Kidney capillary endothelial cell (primary cell): ENCODE measurements at regions not wholly inside any gene's neighbourhood (a gene's known extent, or its start where the extent isn't known, plus 50 kb on each side); places are given as distances from the start of the nearest gene placed in this dataset.
A peak's percentile ranks its signal among the peaks of the same experiment; 100 is the strongest.

Source experiments
- DNase-seq: peaks from one replicate; pipeline ENCODE4 v3.0.0-alpha.2; 2018; ENCODE audit warnings: low spot score

DNA sequence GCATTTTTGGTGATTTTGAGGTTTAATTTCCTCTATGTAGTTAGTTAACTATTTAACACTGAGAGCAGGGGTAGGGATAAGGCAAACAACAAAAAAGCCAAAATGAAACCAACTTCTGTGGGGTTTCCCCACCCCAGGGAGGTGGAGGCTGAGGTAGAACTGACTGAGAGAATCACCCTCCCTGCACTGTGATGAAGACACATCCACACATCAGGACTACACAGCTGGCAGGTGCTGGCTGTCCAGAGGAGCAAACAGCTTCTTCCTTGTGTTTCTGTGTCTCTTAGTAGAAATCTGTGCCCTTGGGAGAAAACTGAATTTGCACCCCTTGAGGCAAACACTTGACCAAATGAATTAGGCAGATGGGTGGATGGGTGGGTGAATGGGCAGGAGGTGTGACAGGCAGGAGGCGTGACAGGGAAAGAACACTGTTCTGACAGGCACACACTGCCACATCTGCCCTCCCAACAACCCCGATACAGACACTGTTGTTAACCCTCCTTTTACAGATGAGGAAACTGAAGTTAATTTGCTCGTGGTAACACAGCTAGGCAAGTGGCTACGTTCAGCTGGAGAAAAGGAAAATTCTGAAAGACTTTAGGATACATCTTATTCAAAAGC is 62.9 kb upstream of the AMZ2 start:
- no peak for DNase-seq

DNA sequence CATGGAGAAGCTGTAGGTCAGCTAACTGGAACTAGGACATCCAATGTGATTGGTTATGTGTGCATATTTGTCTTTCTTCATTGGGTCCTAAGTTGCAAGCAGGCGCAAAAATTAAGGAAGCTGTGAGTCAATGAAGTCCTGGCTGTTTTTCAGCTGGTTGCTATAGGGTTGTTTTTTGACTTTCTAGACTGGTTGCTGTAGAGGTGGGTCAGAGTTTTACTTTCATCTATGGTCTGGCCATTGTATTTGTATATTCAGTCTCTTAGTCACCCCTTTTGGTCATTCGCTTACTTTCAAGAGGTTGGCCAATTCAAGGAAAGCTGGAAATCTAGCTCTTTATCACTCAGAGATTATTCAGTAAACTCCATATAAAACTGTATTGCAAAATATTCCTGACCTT is 62.0 kb upstream of the AMZ2 start:
- no peak for DNase-seq

DNA sequence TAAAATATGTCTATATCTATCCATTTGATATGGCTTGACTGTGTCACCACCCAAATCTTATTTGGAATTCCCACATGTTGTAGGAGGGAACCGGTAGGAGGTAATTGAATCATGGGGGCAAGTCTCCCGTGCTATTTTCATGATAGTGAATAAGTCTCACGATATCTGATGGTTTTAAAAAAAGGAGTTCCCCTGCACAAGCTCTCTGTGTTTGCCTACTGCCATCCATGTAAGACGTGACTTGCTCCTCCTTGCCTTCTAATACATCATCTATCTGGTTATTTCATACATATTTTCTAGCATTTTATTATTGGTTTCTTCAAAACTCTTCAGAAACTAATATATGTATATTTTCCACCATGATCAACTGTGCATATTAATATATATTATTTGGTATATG is 57.3 kb upstream of the AMZ2 start:
- no peak for DNase-seq

DNA sequence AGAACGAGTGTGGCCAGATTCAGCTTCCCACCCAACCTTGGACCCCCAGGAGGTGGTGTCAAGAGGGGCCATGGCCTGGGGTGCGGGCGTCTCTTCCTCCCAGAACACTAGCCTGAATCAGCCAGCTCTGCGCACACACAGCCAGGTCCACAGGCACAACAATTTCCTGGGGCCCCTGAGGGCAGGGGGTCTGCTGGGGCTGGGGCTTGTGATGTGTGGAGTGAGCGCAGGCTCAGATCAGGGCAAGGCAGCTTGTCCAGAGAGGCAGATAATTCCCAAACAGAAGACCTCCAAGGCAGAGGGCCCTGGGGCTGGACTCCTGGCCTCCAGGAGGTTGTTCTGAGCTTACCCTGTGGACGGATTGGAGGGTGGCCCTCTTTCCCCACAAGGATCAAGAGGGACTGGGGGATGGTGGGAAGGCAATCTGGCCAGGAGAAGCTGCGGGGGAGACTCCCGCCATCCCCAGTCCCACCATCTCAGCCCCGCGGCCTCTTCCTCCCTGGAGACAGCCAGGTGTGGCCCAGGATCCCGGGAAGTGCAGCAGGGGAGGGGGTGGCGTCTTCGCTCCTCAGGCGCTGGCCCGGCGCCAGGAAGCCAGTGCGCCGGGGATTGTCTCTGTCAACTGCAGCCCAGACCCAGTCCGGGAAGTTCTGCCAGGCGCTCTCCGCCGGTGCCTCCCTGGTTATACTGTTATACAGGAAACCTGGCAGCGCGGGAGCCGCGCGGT is 52.0 kb upstream of the AMZ2 start:
- peak; percentile 18 for DNase-seq

DNA sequence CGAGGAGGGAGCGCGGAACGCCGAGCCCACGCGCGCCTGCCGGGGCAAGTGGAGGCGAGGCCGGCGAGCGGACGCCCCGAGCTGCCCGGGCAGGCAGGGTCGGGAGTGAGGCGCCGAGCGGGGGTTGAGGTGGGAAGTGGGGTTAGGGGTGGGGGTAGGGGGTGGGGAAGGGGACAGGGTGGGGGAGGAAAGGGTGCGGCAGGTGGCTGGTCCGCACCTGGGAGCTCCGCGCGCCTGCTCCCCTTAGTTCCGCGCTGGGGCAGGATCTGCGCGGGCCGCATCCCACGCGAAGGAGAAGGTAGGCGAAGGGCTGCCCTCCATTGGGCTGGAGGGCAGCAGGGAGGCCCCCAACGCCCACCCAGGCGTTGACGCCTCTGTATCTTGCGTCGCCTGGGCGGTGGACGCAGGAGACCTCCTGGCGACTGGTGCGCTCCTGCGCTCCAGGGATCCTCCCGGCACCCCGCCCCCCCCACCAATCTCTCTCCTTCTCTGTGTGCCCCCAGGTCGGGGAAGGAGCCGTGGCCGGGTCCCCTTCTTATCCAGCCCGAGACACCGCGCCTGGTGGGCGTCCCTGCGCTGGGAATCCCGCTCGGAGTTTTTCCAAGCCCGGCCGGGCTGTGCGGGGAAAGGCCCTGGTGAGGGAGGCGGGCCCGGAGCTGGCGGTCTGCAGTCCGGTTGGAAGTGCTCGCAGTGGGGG is 51.3 kb upstream of the AMZ2 start:
- no peak for DNase-seq

DNA sequence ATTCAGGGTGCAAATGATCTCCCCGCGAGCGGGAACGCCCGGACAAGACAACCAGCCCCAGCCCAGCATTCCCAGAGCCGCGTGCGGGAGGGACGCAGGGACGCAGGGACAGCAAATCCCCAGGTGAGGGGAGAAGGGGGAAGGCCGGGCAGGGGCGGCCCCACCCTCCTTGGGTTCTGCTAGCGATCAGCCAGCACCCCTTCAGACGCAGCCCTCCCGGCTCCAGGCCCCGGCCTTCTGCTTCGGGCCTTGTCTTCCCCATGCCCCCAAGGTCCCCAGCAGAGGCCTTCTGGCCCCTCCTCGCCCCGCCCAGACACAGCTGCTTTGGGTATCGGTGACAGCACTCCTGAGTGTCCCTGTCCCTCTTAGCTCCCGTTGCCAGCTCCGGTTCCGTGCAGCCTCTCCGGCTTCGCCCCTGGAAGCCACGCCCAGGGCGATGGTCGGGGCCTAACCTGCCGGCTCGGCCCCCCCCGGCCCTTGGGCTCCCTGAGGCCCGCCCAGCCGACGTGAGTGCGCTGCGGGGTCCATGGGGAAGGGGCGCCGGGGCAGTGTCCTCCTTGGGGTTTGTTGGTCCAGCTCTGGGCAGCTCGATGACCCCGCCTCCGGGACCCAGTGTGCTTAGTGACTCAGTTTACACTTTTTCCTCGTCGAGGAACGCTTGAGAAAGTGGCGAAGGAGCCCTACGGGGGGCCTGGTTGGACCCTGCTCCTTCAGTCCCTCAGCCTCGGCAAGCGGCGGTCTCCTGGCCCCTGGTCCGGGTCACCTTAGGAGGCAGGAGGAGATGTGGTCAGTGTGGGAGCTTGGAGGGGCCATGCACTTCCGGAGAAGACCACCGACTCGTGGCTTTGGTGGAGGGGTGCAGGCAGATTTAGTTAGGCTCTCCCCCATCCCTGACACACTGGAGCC is 50.5 kb upstream of the AMZ2 start:
- no peak for DNase-seq

DNA sequence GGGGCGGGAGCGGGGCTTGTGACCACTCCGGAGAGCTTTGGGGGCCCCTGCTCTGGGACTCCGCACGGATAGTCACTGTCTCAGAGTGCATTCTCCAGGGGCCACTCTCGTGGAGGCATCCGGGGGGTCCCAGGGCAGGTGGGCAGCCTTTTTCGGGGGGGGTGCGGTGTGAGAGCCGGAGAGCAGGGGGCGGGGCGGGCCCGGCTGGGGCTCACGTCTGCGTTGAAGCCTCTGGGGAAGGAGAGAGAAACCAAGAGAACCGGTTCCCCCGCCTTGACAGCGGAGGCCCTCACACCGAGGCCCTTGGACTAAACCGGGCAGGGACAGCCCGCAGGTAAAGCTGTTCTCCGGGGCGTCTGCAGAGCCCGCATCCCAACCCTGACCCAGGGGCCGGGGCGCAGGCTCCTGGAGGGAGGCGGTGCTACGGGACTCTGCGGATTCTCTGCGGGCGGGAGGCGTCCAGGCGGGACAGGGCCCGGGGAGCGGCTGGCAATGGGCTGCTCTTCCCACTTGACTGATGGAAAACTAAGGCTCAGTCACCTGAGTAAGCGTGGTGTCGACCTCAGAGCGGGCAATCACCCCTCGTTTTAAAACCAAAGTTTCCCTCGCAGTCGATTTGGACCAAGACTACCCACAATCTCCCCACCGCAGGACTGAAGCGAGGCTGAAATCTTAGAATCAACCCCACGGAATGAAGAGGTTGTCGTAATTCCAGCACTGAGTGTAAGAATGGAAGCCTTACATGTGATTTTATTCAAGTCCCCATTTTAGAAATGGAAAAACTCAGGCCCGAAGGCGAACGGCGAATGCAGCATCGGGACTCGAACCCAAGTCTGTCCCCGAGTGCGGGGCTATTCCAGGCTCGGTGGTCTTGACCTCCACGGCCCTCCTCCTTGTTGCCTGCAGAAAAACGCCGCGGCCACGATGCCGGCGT is 49.6 kb upstream of the AMZ2 start:
- no peak for DNase-seq
